ENCODE measurements at regions not wholly inside any gene's neighbourhood (a gene's known extent, or its start where the extent isn't known, plus 50 kb on each side); places are given as distances from the start of the nearest gene placed in this dataset.
"Not testable (repeated sequence)": the region's sequence is repeated elsewhere in the genome, so short reads cannot be mapped to it uniquely, and the experiment has no call there.

DNA sequence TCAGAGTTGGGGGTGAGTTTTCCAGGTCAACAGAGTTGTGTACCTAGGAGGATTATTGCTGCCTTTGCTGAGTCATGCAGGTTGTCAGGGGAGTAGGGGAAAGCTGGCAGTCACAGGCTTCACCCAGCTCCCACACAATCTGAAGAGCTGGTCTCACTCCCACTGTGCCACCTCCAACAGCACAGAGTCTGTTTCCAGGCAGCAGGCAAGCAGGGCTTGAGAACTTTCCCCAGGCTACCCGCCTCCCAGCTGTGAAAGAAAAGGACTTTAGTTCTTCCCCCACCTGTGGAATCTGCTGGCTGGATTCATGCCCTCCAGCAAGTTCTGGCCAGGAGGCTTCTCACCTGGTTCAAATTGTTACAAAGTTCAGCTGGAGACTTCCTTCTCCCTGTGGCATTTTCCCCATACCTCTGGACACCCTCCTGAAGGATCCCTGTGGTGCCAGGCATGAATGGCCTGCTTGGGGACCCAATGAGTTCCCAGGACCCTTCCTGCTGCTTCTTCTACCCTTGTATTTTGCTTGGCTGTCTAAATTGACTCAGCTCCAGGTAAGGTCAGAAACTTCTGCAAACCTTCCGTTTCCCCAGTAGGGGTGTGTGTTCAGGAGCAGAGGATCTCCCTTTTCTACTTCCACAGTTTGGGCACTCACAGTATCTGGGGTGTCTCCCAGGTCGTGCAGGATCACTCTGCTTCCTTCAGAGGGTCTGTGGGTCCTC lies 378.1 kb upstream of the MAN1A1 start:
- WGBS (ENCODE audit: insufficient coverage) = 93% methylated on average over 2 of the region's 3 CpGs
- Mint-ChIP-seq H3K27ac (peak overlapping the region in 1 of 7 donors; percentile 15), H3K4me3 (no peak overlapping the region), H3K36me3 (no peaks in the 10 kb centered on the region), H3K27me3 (ENCODE audit: low read depth in 3 of 3) (no peaks in the 10 kb centered on the region), H3K9me3 (peaks cover 4 to 16% (median 8%) of the 10 kb centered on the region in 7 donors), H3K4me1 (no peaks in the 10 kb centered on the region)
- no peak for DNase-seq
- Histone ChIP-seq H3K27ac (ENCODE audit: low read depth in 1 of 2, low read length in 2 of 2) (no peak overlapping the region), H3K36me3 (replicated peaks in 1 of 2; ENCODE audit: control insufficient read depth in 1 of 2, insufficient read depth in 2 of 2, low read length in 2 of 2) (no peaks in the 10 kb centered on the region), H3K79me2 (ENCODE audit: insufficient read depth, low read length) (no peaks in the 10 kb centered on the region), H3K4me3 (replicated peaks in 1 of 3; ENCODE audit: low read depth in 2 of 3, low read length in 3 of 3) (no peak overlapping the region), H3K9me3 (replicated peaks in 1 of 2; ENCODE audit: control insufficient read depth in 1 of 2, insufficient read depth in 1 of 2, low read length in 2 of 2) (no peaks in the 10 kb centered on the region), H2AFZ (ENCODE audit: insufficient read depth, low read depth, low read length, poor library complexity, severe bottlenecking) (no peak overlapping the region), H3K4me1 (ENCODE audit: control insufficient read depth in 1 of 2, insufficient read depth in 2 of 2, low read length in 2 of 2) (no peaks in the 10 kb centered on the region), H4K20me1 (ENCODE audit: insufficient read depth, low read length) (no peaks in the 10 kb centered on the region), H3K9ac (ENCODE audit: insufficient read depth, low read length, poor library complexity, severe bottlenecking) (no peak overlapping the region), H3K27me3 (ENCODE audit: control insufficient read depth in 2 of 2, insufficient read depth in 2 of 2, low read length in 2 of 2) (no peaks in the 10 kb centered on the region), H3K4me2 (replicated peaks; ENCODE audit: extremely low read depth, low read length, poor library complexity, severe bottlenecking) (no peak overlapping the region)
- intact Hi-C loops (cut with micrococcal nuclease) = no loop called here
- TF ChIP-seq, protein P1, sequence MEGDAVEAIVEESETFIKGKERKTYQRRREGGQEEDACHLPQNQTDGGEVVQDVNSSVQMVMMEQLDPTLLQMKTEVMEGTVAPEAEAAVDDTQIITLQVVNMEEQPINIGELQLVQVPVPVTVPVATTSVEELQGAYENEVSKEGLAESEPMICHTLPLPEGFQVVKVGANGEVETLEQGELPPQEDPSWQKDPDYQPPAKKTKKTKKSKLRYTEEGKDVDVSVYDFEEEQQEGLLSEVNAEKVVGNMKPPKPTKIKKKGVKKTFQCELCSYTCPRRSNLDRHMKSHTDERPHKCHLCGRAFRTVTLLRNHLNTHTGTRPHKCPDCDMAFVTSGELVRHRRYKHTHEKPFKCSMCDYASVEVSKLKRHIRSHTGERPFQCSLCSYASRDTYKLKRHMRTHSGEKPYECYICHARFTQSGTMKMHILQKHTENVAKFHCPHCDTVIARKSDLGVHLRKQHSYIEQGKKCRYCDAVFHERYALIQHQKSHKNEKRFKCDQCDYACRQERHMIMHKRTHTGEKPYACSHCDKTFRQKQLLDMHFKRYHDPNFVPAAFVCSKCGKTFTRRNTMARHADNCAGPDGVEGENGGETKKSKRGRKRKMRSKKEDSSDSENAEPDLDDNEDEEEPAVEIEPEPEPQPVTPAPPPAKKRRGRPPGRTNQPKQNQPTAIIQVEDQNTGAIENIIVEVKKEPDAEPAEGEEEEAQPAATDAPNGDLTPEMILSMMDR (IDR thresholded peaks at IDR 0.05) = no peak

DNA sequence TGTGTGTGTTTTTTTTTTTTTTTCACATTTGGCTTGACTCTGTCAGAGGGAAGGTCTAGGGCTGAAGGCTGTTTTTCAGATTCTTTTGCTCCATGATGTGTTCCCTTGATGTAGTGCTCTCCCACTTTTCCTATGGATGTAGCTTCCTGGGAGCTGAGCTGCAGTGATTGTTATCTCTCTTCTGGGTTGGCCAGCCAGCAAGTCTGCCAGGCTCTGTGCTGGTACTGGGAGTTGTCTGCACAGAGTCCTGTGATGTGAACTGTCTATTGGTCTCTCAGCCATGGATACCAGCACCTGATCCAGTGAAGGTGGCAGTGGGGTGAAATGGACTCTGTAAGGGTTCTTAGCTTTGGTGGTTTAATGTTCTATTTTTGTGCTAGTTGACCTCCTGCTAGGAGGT lies 377.4 kb upstream of the MAN1A1 start:
- H3K4me2 ChIP-seq (replicated peaks; ENCODE audit: extremely low read depth, low read length, poor library complexity, severe bottlenecking); H3K27me3 Mint-ChIP-seq (ENCODE audit: low read depth in 3 of 3); H3K4me1 ChIP-seq (ENCODE audit: control insufficient read depth in 1 of 2, insufficient read depth in 2 of 2, low read length in 2 of 2); H2AFZ ChIP-seq (ENCODE audit: insufficient read depth, low read depth, low read length, poor library complexity, severe bottlenecking); H3K27me3 ChIP-seq (ENCODE audit: control insufficient read depth in 2 of 2, insufficient read depth in 2 of 2, low read length in 2 of 2); H3K79me2 ChIP-seq (ENCODE audit: insufficient read depth, low read length); H3K27ac Mint-ChIP-seq; H4K20me1 ChIP-seq (ENCODE audit: insufficient read depth, low read length); H3K4me3 ChIP-seq (replicated peaks in 1 of 3; ENCODE audit: low read depth in 2 of 3, low read length in 3 of 3); DNase-seq; H3K9ac ChIP-seq (ENCODE audit: insufficient read depth, low read length, poor library complexity, severe bottlenecking); H3K4me3 Mint-ChIP-seq; H3K27ac ChIP-seq (ENCODE audit: low read depth in 1 of 2, low read length in 2 of 2); H3K4me1 Mint-ChIP-seq; H3K36me3 ChIP-seq (replicated peaks in 1 of 2; ENCODE audit: control insufficient read depth in 1 of 2, insufficient read depth in 2 of 2, low read length in 2 of 2); H3K36me3 Mint-ChIP-seq; H3K9me3 ChIP-seq (replicated peaks in 1 of 2; ENCODE audit: control insufficient read depth in 1 of 2, insufficient read depth in 1 of 2, low read length in 2 of 2); intact Hi-C loops (cut with micrococcal nuclease): not testable (repeated sequence)
- peaks cover 2 to 16% (median 8%) of the 10 kb centered on the region in 7 donors for H3K9me3 Mint-ChIP-seq
